ENCODE measurements at regions not wholly inside any gene's neighbourhood (a gene's known extent, or its start where the extent isn't known, plus 50 kb on each side); places are given as distances from the start of the nearest gene placed in this dataset.

DNA sequence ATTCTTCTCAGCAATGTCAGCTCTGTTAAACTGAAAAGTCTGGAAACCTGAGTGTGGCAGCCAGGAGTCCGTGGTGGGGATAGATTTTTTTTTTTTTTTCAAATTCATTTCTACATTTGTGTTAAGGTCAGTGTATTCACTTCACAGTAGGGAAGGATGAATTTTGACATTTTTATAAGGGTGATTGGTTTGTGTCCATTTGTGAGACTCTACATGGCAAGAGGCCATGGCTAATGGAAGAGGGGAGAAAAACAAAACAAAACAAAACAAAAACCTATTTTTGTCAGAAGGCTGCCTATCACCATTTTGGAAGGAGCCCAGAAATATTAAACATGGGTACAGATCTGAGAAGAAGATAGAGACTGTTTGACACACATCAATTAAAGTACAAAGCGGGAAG, 176.1 kb downstream of the RMST start:
- no peaks in the 10 kb centered on the region for H3K27me3 ChIP-seq
- no peak overlapping the region for H3K27ac ChIP-seq
- DNase-seq (ENCODE audit: low spot score in 2 of 2): no peak
- TF ChIP-seq CTCF (IDR thresholded peaks at IDR 0.05): no peak
- H3K9me3 ChIP-seq: no peaks in the 10 kb centered on the region
- H3K4me1 ChIP-seq: no peaks in the 10 kb centered on the region
- H3K36me3 ChIP-seq: no peaks in the 10 kb centered on the region
- intact Hi-C loops (cut with DNase I): no loop called here
- H3K4me3 ChIP-seq: no peak overlapping the region

DNA sequence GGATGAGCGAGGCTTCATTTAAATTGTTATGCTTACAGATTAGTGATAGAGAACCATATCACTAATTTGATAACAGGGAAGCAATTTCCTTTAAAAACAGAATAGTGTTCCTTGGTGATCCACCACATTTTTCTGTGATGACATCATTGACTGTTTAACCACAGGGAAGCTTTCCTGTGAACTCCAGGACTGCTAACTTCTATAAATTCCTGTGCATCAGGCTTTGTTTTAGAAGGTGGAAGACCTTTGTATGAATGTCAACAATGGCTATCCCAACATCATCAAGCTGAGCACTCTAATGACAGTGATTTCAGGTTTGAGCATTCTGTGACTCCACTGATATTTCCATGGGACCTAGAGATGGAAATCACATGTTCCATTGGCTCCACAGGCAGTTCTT, 177.1 kb downstream of the RMST start:
- no peak overlapping the region for H3K27ac ChIP-seq
- H3K4me1 ChIP-seq: no peaks in the 10 kb centered on the region
- DNase-seq (ENCODE audit: low spot score in 2 of 2): no peak
- TF ChIP-seq CTCF (IDR thresholded peaks at IDR 0.05): no peak
- no peaks in the 10 kb centered on the region for H3K27me3 ChIP-seq
- no peaks in the 10 kb centered on the region for H3K9me3 ChIP-seq
- H3K4me3 ChIP-seq: no peak overlapping the region
- intact Hi-C loops (cut with DNase I): no loop called here
- no peaks in the 10 kb centered on the region for H3K36me3 ChIP-seq

DNA sequence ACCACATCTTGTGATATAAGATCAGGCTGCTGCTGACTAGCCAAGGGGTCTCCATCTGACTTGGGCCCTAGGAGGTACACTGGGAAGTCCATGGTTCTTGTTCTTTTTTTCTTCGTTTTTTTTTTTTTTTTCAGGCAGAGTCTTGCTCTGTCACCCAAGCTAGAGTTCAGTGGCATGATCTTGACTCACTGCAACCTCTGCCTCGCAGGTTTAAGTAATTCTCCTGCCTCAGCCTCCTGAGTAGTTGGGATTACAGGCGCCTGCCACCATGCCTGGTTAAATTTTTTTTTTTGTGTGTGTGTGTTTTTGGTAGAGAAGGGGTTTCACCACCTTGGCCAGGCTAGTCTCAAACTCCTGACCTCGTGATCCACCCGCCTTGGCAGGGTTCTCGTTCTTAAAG, 178.2 kb downstream of the RMST start:
- H3K27ac ChIP-seq: no peak overlapping the region
- H3K36me3 ChIP-seq: no peaks in the 10 kb centered on the region
- no peaks in the 10 kb centered on the region for H3K9me3 ChIP-seq
- H3K27me3 ChIP-seq: no peaks in the 10 kb centered on the region
- intact Hi-C loops (cut with DNase I): no loop called here
- H3K4me1 ChIP-seq: no peaks in the 10 kb centered on the region
- DNase-seq (ENCODE audit: low spot score in 2 of 2): no peak
- H3K4me3 ChIP-seq: no peak overlapping the region
- no peak for TF ChIP-seq CTCF (IDR thresholded peaks at IDR 0.05)

DNA sequence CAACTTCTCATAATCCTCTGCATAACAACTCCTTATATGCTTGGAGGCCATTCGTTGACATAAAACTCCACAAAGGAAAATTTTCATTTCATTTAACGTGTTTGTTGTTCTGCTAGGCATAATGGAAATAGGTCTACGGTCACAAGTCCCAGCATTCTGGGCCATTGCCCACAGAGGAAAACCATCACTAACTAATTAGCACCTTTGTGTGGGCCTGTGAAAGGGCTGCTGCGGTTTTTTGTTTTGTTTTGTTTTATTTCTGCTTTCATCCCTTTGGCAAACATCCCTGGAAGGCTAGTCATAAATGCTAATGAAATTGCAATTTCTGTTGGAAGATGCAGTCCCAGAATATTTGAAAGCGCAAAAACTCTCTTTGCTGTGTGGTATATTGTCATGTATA, 180.3 kb downstream of the RMST start:
- no peak for TF ChIP-seq CTCF (IDR thresholded peaks at IDR 0.05)
- H3K4me1 ChIP-seq: no peaks in the 10 kb centered on the region
- no peaks in the 10 kb centered on the region for H3K36me3 ChIP-seq
- H3K4me3 ChIP-seq: no peak overlapping the region
- no peaks in the 10 kb centered on the region for H3K9me3 ChIP-seq
- intact Hi-C loops (cut with DNase I): no loop called here
- H3K27me3 ChIP-seq: no peaks in the 10 kb centered on the region
- DNase-seq (ENCODE audit: low spot score in 2 of 2): no peak
- no peak overlapping the region for H3K27ac ChIP-seq

DNA sequence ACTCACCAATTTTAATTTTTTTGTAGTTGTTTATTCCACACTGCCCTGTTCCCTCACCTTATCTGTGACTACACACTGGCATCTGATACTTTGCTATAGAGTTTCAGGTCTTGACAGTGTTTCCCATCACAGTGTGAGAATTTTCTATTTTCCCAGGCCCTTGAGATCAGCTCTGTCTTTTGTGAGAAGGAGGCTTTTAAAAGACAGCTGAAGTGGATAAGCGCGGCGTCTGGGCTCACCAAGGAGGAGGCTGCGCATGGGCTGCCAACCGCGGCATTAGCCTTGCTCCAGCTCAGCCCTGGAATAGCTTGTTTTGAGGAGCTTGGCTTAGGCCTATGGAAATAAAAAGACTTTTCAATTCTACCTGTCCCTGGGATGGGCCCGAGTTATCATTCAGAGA, 181.3 kb downstream of the RMST start:
- H3K27me3 ChIP-seq: no peaks in the 10 kb centered on the region
- no peak overlapping the region for H3K4me3 ChIP-seq
- no peak for TF ChIP-seq CTCF (IDR thresholded peaks at IDR 0.05)
- H3K4me1 ChIP-seq: no peaks in the 10 kb centered on the region
- H3K9me3 ChIP-seq: no peaks in the 10 kb centered on the region
- no peak overlapping the region for H3K27ac ChIP-seq
- DNase-seq (ENCODE audit: low spot score in 2 of 2): no peak
- H3K36me3 ChIP-seq: no peaks in the 10 kb centered on the region
- intact Hi-C loops (cut with DNase I): no loop called here

- Histone ChIP-seq H3K4me3 (no peak overlapping the region), H3K27me3 (no peaks in the 10 kb centered on the region), H3K4me1 (no peaks in the 10 kb centered on the region), H3K36me3 (no peaks in the 10 kb centered on the region), H3K9me3 (no peaks in the 10 kb centered on the region), H3K27ac (no peak overlapping the region)
- DNase-seq (ENCODE audit: low spot score in 2 of 2): no peak
- no peak for TF ChIP-seq CTCF (IDR thresholded peaks at IDR 0.05)
- intact Hi-C loops (cut with DNase I): no loop called here
Observed at GRCh38 chr12:97645726-97646125, 183.1 kb downstream of the RMST start.
